ENCODE measurements at regions not wholly inside any gene's neighbourhood (a gene's known extent, or its start where the extent isn't known, plus 50 kb on each side); places are given as distances from the start of the nearest gene placed in this dataset.

- no peak overlapping the region for H3K27ac ChIP-seq
- no peak for TF ChIP-seq CTCF (IDR thresholded peaks at IDR 0.05)
Observed at GRCh38 chr2:136189221-136189782, 71.4 kb upstream of the CXCR4 start.

GRCh38 chr2:136188086-136188485 is 70.1 kb upstream of the CXCR4 start:
- TF ChIP-seq CTCF (IDR thresholded peaks at IDR 0.05), result no peak
- Histone ChIP-seq H3K27ac (no peak overlapping the region), H3K4me3 (ENCODE audit: low read depth in 1 of 2, low read length in 1 of 2) (no peak overlapping the region), H3K4me1 (ENCODE audit: control insufficient read depth in 1 of 2, insufficient read depth in 1 of 2, low read depth in 1 of 2, low read length in 1 of 2) (peaks cover 0 to 7% of the 10 kb centered on the region in 2 experiments), H3K9me3 (no peaks in the 10 kb centered on the region), H3K36me3 (no peaks in the 10 kb centered on the region), H3K27me3 (no peaks in the 10 kb centered on the region)

More at GRCh38 chr2:136189221-136189782, 71.4 kb upstream of the CXCR4 start:
- peaks cover 0 to 7% of the 10 kb centered on the region in 2 experiments for H3K4me1 ChIP-seq (ENCODE audit: control insufficient read depth in 1 of 2, insufficient read depth in 1 of 2, low read depth in 1 of 2, low read length in 1 of 2)
- H3K36me3 ChIP-seq, result no peaks in the 10 kb centered on the region
- no peaks in the 10 kb centered on the region for H3K27me3 ChIP-seq
- no peak overlapping the region for H3K4me3 ChIP-seq (ENCODE audit: low read depth in 1 of 2, low read length in 1 of 2)
- no peaks in the 10 kb centered on the region for H3K9me3 ChIP-seq

- Histone ChIP-seq H3K27me3 (no peaks in the 10 kb centered on the region), H3K4me1 (ENCODE audit: control insufficient read depth in 1 of 2, insufficient read depth in 1 of 2, low read depth in 1 of 2, low read length in 1 of 2) (peaks cover 0 to 7% of the 10 kb centered on the region in 2 experiments), H3K4me3 (ENCODE audit: low read depth in 1 of 2, low read length in 1 of 2) (no peak overlapping the region), H3K9me3 (no peaks in the 10 kb centered on the region), H3K27ac (no peak overlapping the region), H3K36me3 (no peaks in the 10 kb centered on the region)
- no peak for TF ChIP-seq CTCF (IDR thresholded peaks at IDR 0.05)
Observed at GRCh38 chr2:136185981-136186776, 68.2 kb upstream of the CXCR4 start.

- no peak overlapping the region for H3K4me3 ChIP-seq (ENCODE audit: low read depth in 1 of 2, low read length in 1 of 2)
- no peaks in the 10 kb centered on the region for H3K9me3 ChIP-seq
- no peak overlapping the region for H3K27ac ChIP-seq
- H3K36me3 ChIP-seq, result no peaks in the 10 kb centered on the region
- no peaks in the 10 kb centered on the region for H3K27me3 ChIP-seq
- TF ChIP-seq CTCF (IDR thresholded peaks at IDR 0.05), result no peak
- no peaks in the 10 kb centered on the region for H3K4me1 ChIP-seq (ENCODE audit: control insufficient read depth in 1 of 2, insufficient read depth in 1 of 2, low read depth in 1 of 2, low read length in 1 of 2)
Observed at GRCh38 chr2:136183097-136183496, 65.1 kb upstream of the CXCR4 start.

- TF ChIP-seq CTCF (IDR thresholded peaks at IDR 0.05), result no peak
- Histone ChIP-seq H3K4me3 (ENCODE audit: low read depth in 1 of 2, low read length in 1 of 2) (no peak overlapping the region), H3K27ac (peak overlapping the region; percentile 25), H3K36me3 (no peaks in the 10 kb centered on the region), H3K9me3 (no peaks in the 10 kb centered on the region), H3K4me1 (ENCODE audit: control insufficient read depth in 1 of 2, insufficient read depth in 1 of 2, low read depth in 1 of 2, low read length in 1 of 2) (no peaks in the 10 kb centered on the region), H3K27me3 (no peaks in the 10 kb centered on the region)
Observed at GRCh38 chr2:136182315-136182714, 64.4 kb upstream of the CXCR4 start.

All from neutrophil (primary cell).